GM19452 (cell line): ENCODE measurements at regions not wholly inside any gene's neighbourhood (a gene's known extent, or its start where the extent isn't known, plus 50 kb on each side); places are given as distances from the start of the nearest gene placed in this dataset.
A peak's percentile ranks its signal among the peaks of the same experiment; 100 is the strongest.

Source experiments
- ATAC-seq: cut with Tn5 transposase; IDR thresholded peaks from one replicate; pipeline ENCODE4 v1.9.1; 2021; ENCODE audit not compliant: unreplicated experiment

- no peak for ATAC-seq
Observed at GRCh38 chr14:51472881-51473280, 178.8 kb upstream of the FRMD6 start.

- ATAC-seq, result no peak
Observed at GRCh38 chr14:51473351-51473750, 178.4 kb upstream of the FRMD6 start.

GRCh38 chr14:51473808-51474565 is 177.7 kb upstream of the FRMD6 start:
- ATAC-seq, result no peak

GRCh38 chr14:51474854-51475253 is 176.9 kb upstream of the FRMD6 start:
- no peak for ATAC-seq

GRCh38 chr14:51478175-51478621 is 173.5 kb upstream of the FRMD6 start:
- no peak for ATAC-seq

- ATAC-seq, result peak; percentile 64
Observed at GRCh38 chr14:51479584-51480325, 172.0 kb upstream of the FRMD6 start.

GRCh38 chr14:51481643-51482042 is 170.1 kb upstream of the FRMD6 start:
- no peak for ATAC-seq

GRCh38 chr14:51482102-51482501 is 169.6 kb upstream of the FRMD6 start:
- ATAC-seq, result no peak

- ATAC-seq, result no peak
Observed at GRCh38 chr14:51484485-51484884, 167.2 kb upstream of the FRMD6 start.

- ATAC-seq, result no peak
Observed at GRCh38 chr14:51485733-51486132, 166.0 kb upstream of the FRMD6 start.

- ATAC-seq, result no peak
Observed at GRCh38 chr14:51487848-51488247, 163.9 kb upstream of the FRMD6 start.

GRCh38 chr14:51488569-51489220 is 163.0 kb upstream of the FRMD6 start:
- no peak for ATAC-seq

- no peak for ATAC-seq
Observed at GRCh38 chr14:51490205-51490604, 161.5 kb upstream of the FRMD6 start.

- ATAC-seq, result no peak
Observed at GRCh38 chr14:51491036-51491545, 160.6 kb upstream of the FRMD6 start.

GRCh38 chr14:51491776-51492175 is 159.9 kb upstream of the FRMD6 start:
- no peak for ATAC-seq

GRCh38 chr14:51495319-51495718 is 156.4 kb upstream of the FRMD6 start:
- no peak for ATAC-seq

- no peak for ATAC-seq
Observed at GRCh38 chr14:51498411-51499227, 153.1 kb upstream of the FRMD6 start.

- no peak for ATAC-seq
Observed at GRCh38 chr14:51500776-51501175, 150.9 kb upstream of the FRMD6 start.

GRCh38 chr14:51501746-51502145 is 150.0 kb upstream of the FRMD6 start:
- no peak for ATAC-seq

- no peak for ATAC-seq
Observed at GRCh38 chr14:51504669-51505068, 147.0 kb upstream of the FRMD6 start.

- ATAC-seq, result no peak
Observed at GRCh38 chr14:51507511-51507905, 144.2 kb upstream of the FRMD6 start.
